ENCODE measurements at regions not wholly inside any gene's neighbourhood (a gene's known extent, or its start where the extent isn't known, plus 50 kb on each side); places are given as distances from the start of the nearest gene placed in this dataset.

DNA sequence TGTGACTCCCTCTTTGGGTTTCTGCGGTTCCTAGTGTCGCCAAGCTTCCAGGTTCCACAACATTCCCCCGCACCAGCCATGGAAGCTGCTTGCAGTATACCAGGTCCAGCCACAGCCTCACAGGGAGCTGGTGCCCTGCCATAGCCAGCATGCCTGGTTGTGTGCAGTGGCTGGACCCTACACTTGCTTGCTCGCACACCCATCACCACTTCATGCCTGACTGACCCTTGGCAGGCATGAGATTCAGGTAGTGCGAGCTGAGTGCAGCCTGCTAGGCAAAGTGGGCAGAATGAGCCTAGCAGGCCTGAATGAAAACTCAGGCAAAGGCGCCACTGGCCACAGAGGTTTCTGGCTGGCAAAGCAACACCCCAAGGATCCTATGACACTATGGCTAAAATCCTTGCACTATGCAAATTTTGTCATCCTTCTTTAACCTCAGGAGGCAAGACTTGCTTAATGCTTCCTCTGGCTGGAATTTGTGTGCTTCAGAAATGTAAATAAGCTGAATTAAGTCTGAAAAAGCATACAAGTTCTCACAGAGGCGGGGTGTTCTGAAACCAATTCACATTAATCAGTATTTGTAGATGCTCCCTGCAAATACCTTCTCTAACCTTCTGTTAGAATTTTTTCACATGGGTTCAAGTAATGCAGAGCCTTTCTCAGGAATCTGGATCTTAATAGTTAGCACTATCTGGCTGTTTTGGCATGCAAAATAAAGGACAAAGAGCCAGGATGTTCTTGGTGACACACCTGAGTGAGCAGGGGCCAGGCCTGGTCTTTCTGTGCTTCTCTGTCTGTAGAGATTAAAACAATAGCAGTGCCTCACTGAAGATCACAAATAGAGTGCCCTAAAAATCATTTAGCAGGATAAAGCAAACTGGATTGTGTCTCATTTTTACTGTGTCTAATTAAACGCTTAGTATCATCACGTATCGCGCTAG, 256.9 kb downstream of the GPATCH2 start:
- no peaks in the 10 kb centered on the region for H3K36me3 ChIP-seq
- no peak overlapping the region for H3K27ac ChIP-seq
- 91% methylated on average over 5 of the region's 11 CpGs for WGBS (ENCODE audit: insufficient coverage, low coverage, low lambda C conversion rate, missing lambda C conversion rate)
- intact Hi-C loops (cut with DNase I) = no loop called here
- DNase-seq (no peak), ATAC-seq (no peak)
- TF ChIP-seq POLR2A (IDR thresholded peaks at IDR 0.05) = no peak
- TF ChIP-seq CTCF (IDR thresholded peaks at IDR 0.05) = no peak
- peaks cover 0 to 6% (median 0%) of the 10 kb centered on the region in 4 donors for H3K9me3 ChIP-seq
- no peaks in the 10 kb centered on the region for H3K27me3 ChIP-seq
- H3K4me1 ChIP-seq = no peaks in the 10 kb centered on the region
- no peak overlapping the region for H3K4me3 ChIP-seq

GRCh38 chr1:217372049-217372970, 258.6 kb downstream of the GPATCH2 start:
- DNase-seq (no peak), ATAC-seq (no peak)
- intact Hi-C loops (cut with DNase I) = no loop called here
- Histone ChIP-seq H3K9me3 (peaks cover 0 to 5% (median 0%) of the 10 kb centered on the region in 4 donors), H3K4me1 (no peaks in the 10 kb centered on the region), H3K4me3 (no peak overlapping the region), H3K27ac (no peak overlapping the region), H3K27me3 (no peaks in the 10 kb centered on the region), H3K36me3 (no peaks in the 10 kb centered on the region)
- TF ChIP-seq POLR2A (IDR thresholded peaks at IDR 0.05) = no peak
- no peak for TF ChIP-seq CTCF (IDR thresholded peaks at IDR 0.05)
- WGBS (ENCODE audit: insufficient coverage, low coverage, low lambda C conversion rate, missing lambda C conversion rate) = no CpG with 5 or more reads among the region's 7 CpGs

DNA sequence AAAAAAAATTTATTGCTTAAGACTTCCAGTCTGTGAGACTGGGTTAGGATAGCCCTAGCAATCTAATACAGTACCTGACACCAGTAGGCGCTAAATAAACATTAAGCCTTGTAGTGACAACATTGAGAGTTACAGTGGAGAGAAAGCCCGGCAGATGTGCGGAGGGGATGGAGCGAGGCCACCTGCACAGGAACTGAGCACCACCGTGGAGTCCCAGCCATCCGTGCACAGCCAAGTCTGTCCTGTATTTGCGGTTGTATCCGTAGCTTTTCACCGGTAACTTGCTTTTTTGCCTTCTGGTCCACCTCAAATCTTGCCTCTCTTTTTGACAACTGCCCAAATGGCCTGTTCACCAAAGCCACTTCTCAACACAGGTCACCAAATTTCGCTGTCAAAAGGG, 260.1 kb downstream of the GPATCH2 start:
- intact Hi-C loops (cut with DNase I) = no loop called here
- DNase-seq (no peak), ATAC-seq (no peak)
- Histone ChIP-seq H3K4me1 (no peaks in the 10 kb centered on the region), H3K27ac (no peak overlapping the region), H3K4me3 (no peak overlapping the region), H3K9me3 (no peaks in the 10 kb centered on the region), H3K27me3 (no peaks in the 10 kb centered on the region), H3K36me3 (no peaks in the 10 kb centered on the region)
- WGBS (ENCODE audit: insufficient coverage, low coverage, low lambda C conversion rate, missing lambda C conversion rate) = 72% methylated on average over 4 of the region's 10 CpGs
- TF ChIP-seq POLR2A (IDR thresholded peaks at IDR 0.05) = no peak
- TF ChIP-seq CTCF (IDR thresholded peaks at IDR 0.05) = no peak

DNA sequence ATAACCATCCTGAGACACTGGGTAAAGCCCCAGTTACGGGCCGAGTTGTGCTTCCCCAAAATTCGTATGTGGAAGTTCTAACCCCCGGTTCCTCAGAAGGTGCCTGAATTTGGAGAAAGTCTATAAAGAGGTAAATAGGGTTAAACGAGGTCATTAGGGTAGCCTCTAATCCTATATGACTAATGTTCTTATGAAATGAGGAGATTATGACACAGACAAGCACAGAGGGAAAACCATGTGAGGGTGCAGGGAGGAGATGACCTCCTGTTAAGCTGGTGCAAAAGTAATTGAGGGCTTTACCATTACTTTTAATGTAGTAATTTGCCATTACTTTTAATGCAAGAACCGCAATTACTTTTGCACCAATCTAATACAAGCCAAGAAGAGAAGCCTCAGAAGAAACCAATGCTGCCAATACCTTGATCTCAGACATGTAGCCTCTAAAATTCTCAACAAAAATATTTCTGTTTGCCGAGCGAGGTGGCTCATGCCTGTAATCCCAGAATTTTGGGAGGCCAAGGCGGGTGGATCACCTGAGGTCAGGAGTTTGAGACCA, 260.8 kb downstream of the GPATCH2 start:
- WGBS (ENCODE audit: insufficient coverage, low coverage, low lambda C conversion rate, missing lambda C conversion rate) = 52% methylated on average over 8 of the region's 9 CpGs
- intact Hi-C loops (cut with DNase I) = no loop called here
- TF ChIP-seq POLR2A (IDR thresholded peaks at IDR 0.05) = no peak
- TF ChIP-seq CTCF (IDR thresholded peaks at IDR 0.05) = no peak

More for the DNA sequence above, 260.8 kb downstream of the GPATCH2 start:
- ATAC-seq (no peak), DNase-seq (no peak)
- H3K4me3 ChIP-seq = no peak overlapping the region
- no peaks in the 10 kb centered on the region for H3K9me3 ChIP-seq
- no peaks in the 10 kb centered on the region for H3K4me1 ChIP-seq
- no peaks in the 10 kb centered on the region for H3K27me3 ChIP-seq
- H3K27ac ChIP-seq = no peak overlapping the region
- no peaks in the 10 kb centered on the region for H3K36me3 ChIP-seq
